ENCODE measurements at regions not wholly inside any gene's neighbourhood (a gene's known extent, or its start where the extent isn't known, plus 50 kb on each side); places are given as distances from the start of the nearest gene placed in this dataset.

GRCh38 chr10:84770824-84771223 is 442.4 kb downstream of the CCSER2 start:
- Histone ChIP-seq H3K4ac (ENCODE audit: low read depth, low read length) (no peak overlapping the region), H2AK5ac (ENCODE audit: insufficient read length, low read length) (no peak overlapping the region), H2BK20ac (ENCODE audit: low read depth, low read length, poor library complexity, severe bottlenecking) (no peak overlapping the region), H3K23ac (ENCODE audit: insufficient read length, low read depth, low read length) (no peak overlapping the region), H2BK120ac (ENCODE audit: low read depth, low read length, poor library complexity, severe bottlenecking) (no peak overlapping the region), H3K27me3 (ENCODE audit: insufficient read depth, low read length) (no peaks in the 10 kb centered on the region), H4K20me1 (ENCODE audit: control insufficient read depth, insufficient read depth, insufficient read length) (no peaks in the 10 kb centered on the region), H3K4me2 (ENCODE audit: insufficient read depth, insufficient read length, low read length) (no peak overlapping the region), H3K23me2 (ENCODE audit: insufficient read length, low read depth, low read length, poor library complexity, severe bottlenecking) (no peaks in the 10 kb centered on the region), H2BK12ac (ENCODE audit: insufficient read length, low read depth, low read length) (no peak overlapping the region), H3K14ac (ENCODE audit: insufficient read depth, low read length) (no peak overlapping the region), H4K8ac (replicated peaks; ENCODE audit: insufficient read length, low read depth, low read length) (no peak overlapping the region), H2BK15ac (ENCODE audit: low read depth, low read length) (no peak overlapping the region), H4K91ac (ENCODE audit: insufficient read length, low read depth, low read length) (no peak overlapping the region), H4K5ac (ENCODE audit: insufficient read length, low read depth, low read length) (no peak overlapping the region), H3K79me1 (ENCODE audit: insufficient read depth, low read depth, low read length, poor library complexity, severe bottlenecking) (no peaks in the 10 kb centered on the region), H3K9ac (ENCODE audit: extremely low read depth, insufficient read length, low read length) (no peak overlapping the region), H3K4me1 (ENCODE audit: insufficient read depth, low read length) (no peaks in the 10 kb centered on the region), H3K9me3 (ENCODE audit: control insufficient read depth, low read depth, low read length) (no peaks in the 10 kb centered on the region), H3K79me2 (ENCODE audit: insufficient read depth, low read length) (no peaks in the 10 kb centered on the region), H2BK5ac (ENCODE audit: insufficient read length, low read length) (no peak overlapping the region), H2AFZ (ENCODE audit: low read length) (no peak overlapping the region), H3K56ac (ENCODE audit: insufficient read length, low read depth, low read length) (no peak overlapping the region), H3K27ac (ENCODE audit: insufficient read length, low read depth, low read length) (no peak overlapping the region), H3T11ph (ENCODE audit: low read length) (no peak overlapping the region), H3K18ac (ENCODE audit: insufficient read length, low read depth, low read length) (no peak overlapping the region)
- Mint-ChIP-seq H3K4me1 (no peaks in the 10 kb centered on the region), H3K36me3 (ENCODE audit: insufficient read depth in 1 of 3, low read depth in 3 of 3) (no peaks in the 10 kb centered on the region), H3K27me3 (ENCODE audit: low read depth) (peaks cover 4% of the 10 kb centered on the region), H3K9me3 (0 out of 5 replicates have a peak, but pooled peaks cover 2 to 3% of the 10 kb centered on the region in 2 experiments), H3K4me3 (no peak overlapping the region), H3K27ac (no peak overlapping the region)
- no peak for DNase-seq
- no peak for TF ChIP-seq CTCF (conservative IDR thresholded peaks at IDR 0.05)

All from H9 (cell line).